ENCODE measurements at regions not wholly inside any gene's neighbourhood (a gene's known extent, or its start where the extent isn't known, plus 50 kb on each side); places are given as distances from the start of the nearest gene placed in this dataset.

- TF ChIP-seq, protein P1, sequence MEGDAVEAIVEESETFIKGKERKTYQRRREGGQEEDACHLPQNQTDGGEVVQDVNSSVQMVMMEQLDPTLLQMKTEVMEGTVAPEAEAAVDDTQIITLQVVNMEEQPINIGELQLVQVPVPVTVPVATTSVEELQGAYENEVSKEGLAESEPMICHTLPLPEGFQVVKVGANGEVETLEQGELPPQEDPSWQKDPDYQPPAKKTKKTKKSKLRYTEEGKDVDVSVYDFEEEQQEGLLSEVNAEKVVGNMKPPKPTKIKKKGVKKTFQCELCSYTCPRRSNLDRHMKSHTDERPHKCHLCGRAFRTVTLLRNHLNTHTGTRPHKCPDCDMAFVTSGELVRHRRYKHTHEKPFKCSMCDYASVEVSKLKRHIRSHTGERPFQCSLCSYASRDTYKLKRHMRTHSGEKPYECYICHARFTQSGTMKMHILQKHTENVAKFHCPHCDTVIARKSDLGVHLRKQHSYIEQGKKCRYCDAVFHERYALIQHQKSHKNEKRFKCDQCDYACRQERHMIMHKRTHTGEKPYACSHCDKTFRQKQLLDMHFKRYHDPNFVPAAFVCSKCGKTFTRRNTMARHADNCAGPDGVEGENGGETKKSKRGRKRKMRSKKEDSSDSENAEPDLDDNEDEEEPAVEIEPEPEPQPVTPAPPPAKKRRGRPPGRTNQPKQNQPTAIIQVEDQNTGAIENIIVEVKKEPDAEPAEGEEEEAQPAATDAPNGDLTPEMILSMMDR (IDR thresholded peaks at IDR 0.05), result no peak
- no peak for TF ChIP-seq ZFX (IDR thresholded peaks at IDR 0.05; ENCODE audit: borderline replicate concordance)
These were observed 1196.4 kb downstream of the VRK1 start for GRCh38 chr14:97993508-97994019.
